ENCODE measurements at regions not wholly inside any gene's neighbourhood (a gene's known extent, or its start where the extent isn't known, plus 50 kb on each side); places are given as distances from the start of the nearest gene placed in this dataset.

GRCh38 chr5:158406884-158407823 lies 548.2 kb upstream of the CLINT1 start:
- TF ChIP-seq JUND (IDR thresholded peaks at IDR 0.05; ENCODE audit: low read depth), result no peak
- in situ Hi-C loops (cut with HindIII; ENCODE audit: low pct_unique_long_range_greater_than_20kb, low sequenced_read_pairs), result no loop called here
- DNase-seq (ENCODE audit: low read depth in 1 of 2, low spot score in 1 of 2), result no peak

- no peak for DNase-seq (ENCODE audit: low read depth in 1 of 2, low spot score in 1 of 2)
- in situ Hi-C loops (cut with HindIII; ENCODE audit: low pct_unique_long_range_greater_than_20kb, low sequenced_read_pairs), result no loop called here
- no peak for TF ChIP-seq JUND (IDR thresholded peaks at IDR 0.05; ENCODE audit: low read depth)
Measured at GRCh38 chr5:158398360-158399201, 539.6 kb upstream of the CLINT1 start.

GRCh38 chr5:158397278-158397677 lies 538.3 kb upstream of the CLINT1 start:
- DNase-seq (ENCODE audit: low read depth in 1 of 2, low spot score in 1 of 2), result no peak
- in situ Hi-C loops (cut with HindIII; ENCODE audit: low pct_unique_long_range_greater_than_20kb, low sequenced_read_pairs), result no loop called here
- no peak for TF ChIP-seq JUND (IDR thresholded peaks at IDR 0.05; ENCODE audit: low read depth)

- in situ Hi-C loops (cut with HindIII; ENCODE audit: low pct_unique_long_range_greater_than_20kb, low sequenced_read_pairs), result no loop called here
- no peak for DNase-seq (ENCODE audit: low read depth in 1 of 2, low spot score in 1 of 2)
- TF ChIP-seq JUND (IDR thresholded peaks at IDR 0.05; ENCODE audit: low read depth), result no peak
Measured at GRCh38 chr5:158394102-158394501, 535.2 kb upstream of the CLINT1 start.

GRCh38 chr5:158393457-158393856 lies 534.5 kb upstream of the CLINT1 start:
- no peak for TF ChIP-seq JUND (IDR thresholded peaks at IDR 0.05; ENCODE audit: low read depth)
- in situ Hi-C loops (cut with HindIII; ENCODE audit: low pct_unique_long_range_greater_than_20kb, low sequenced_read_pairs), result no loop called here

GRCh38 chr5:158392753-158393152 lies 533.8 kb upstream of the CLINT1 start:
- in situ Hi-C loops (cut with HindIII; ENCODE audit: low pct_unique_long_range_greater_than_20kb, low sequenced_read_pairs), result no loop called here
- TF ChIP-seq JUND (IDR thresholded peaks at IDR 0.05; ENCODE audit: low read depth), result no peak
- no peak for DNase-seq (ENCODE audit: low read depth in 1 of 2, low spot score in 1 of 2)

More at GRCh38 chr5:158393457-158393856, 534.5 kb upstream of the CLINT1 start:
- DNase-seq (ENCODE audit: low read depth in 1 of 2, low spot score in 1 of 2), result no peak

GRCh38 chr5:158390577-158390976 lies 531.6 kb upstream of the CLINT1 start:
- no peak for DNase-seq (ENCODE audit: low read depth in 1 of 2, low spot score in 1 of 2)
- in situ Hi-C loops (cut with HindIII; ENCODE audit: low pct_unique_long_range_greater_than_20kb, low sequenced_read_pairs), result no loop called here
- no peak for TF ChIP-seq JUND (IDR thresholded peaks at IDR 0.05; ENCODE audit: low read depth)

- no peak for DNase-seq (ENCODE audit: low read depth in 1 of 2, low spot score in 1 of 2)
- no peak for TF ChIP-seq JUND (IDR thresholded peaks at IDR 0.05; ENCODE audit: low read depth)
- in situ Hi-C loops (cut with HindIII; ENCODE audit: low pct_unique_long_range_greater_than_20kb, low sequenced_read_pairs), result no loop called here
Measured at GRCh38 chr5:158389786-158390185, 530.8 kb upstream of the CLINT1 start.

GRCh38 chr5:158388021-158388420 lies 529.1 kb upstream of the CLINT1 start:
- in situ Hi-C loops (cut with HindIII; ENCODE audit: low pct_unique_long_range_greater_than_20kb, low sequenced_read_pairs), result no loop called here
- TF ChIP-seq JUND (IDR thresholded peaks at IDR 0.05; ENCODE audit: low read depth), result no peak
- no peak for DNase-seq (ENCODE audit: low read depth in 1 of 2, low spot score in 1 of 2)

GRCh38 chr5:158387499-158387898 lies 528.6 kb upstream of the CLINT1 start:
- in situ Hi-C loops (cut with HindIII; ENCODE audit: low pct_unique_long_range_greater_than_20kb, low sequenced_read_pairs), result no loop called here
- no peak for DNase-seq (ENCODE audit: low read depth in 1 of 2, low spot score in 1 of 2)
- no peak for TF ChIP-seq JUND (IDR thresholded peaks at IDR 0.05; ENCODE audit: low read depth)

GRCh38 chr5:158385982-158386381 lies 527.0 kb upstream of the CLINT1 start:
- peak in 1 of 2 experiments; percentile 54 for DNase-seq (ENCODE audit: low read depth in 1 of 2, low spot score in 1 of 2)
- in situ Hi-C loops (cut with HindIII; ENCODE audit: low pct_unique_long_range_greater_than_20kb, low sequenced_read_pairs), result no loop called here

GRCh38 chr5:158384535-158385481 lies 525.9 kb upstream of the CLINT1 start:
- DNase-seq (ENCODE audit: low read depth in 1 of 2, low spot score in 1 of 2), result no peak
- no peak for TF ChIP-seq JUND (IDR thresholded peaks at IDR 0.05; ENCODE audit: low read depth)
- in situ Hi-C loops (cut with HindIII; ENCODE audit: low pct_unique_long_range_greater_than_20kb, low sequenced_read_pairs), result no loop called here

More at GRCh38 chr5:158385982-158386381, 527.0 kb upstream of the CLINT1 start:
- TF ChIP-seq JUND (IDR thresholded peaks at IDR 0.05; ENCODE audit: low read depth), result no peak

Measured in T47D (cell line).